Upper lobe of left lung (tissue), 4 donors: ENCODE measurements at regions not wholly inside any gene's neighbourhood (a gene's known extent, or its start where the extent isn't known, plus 50 kb on each side); places are given as distances from the start of the nearest gene placed in this dataset.

Source experiments
- EP300 ChIP-seq, 4 donors: sonication (generic); formaldehyde crosslinking; IDR thresholded peaks; one replicate each; pipeline ENCODE4 v1.5.1; 2017; ENCODE audit warnings: antibody characterized with exemption in 4 of 4, control low read depth in 2 of 4
- TF ChIP-seq, protein P1 (sequence below), 6 experiments: fragments of 450-650 bp in 4 of 6; fragments of 200-600 bp in 2 of 6; sonication (generic) in 2 of 6; IDR thresholded peaks; one replicate each; pipeline ENCODE4 v1.5.1; 2016 to 2019; ENCODE audit warnings: antibody characterized with exemption in 6 of 6

DNA sequence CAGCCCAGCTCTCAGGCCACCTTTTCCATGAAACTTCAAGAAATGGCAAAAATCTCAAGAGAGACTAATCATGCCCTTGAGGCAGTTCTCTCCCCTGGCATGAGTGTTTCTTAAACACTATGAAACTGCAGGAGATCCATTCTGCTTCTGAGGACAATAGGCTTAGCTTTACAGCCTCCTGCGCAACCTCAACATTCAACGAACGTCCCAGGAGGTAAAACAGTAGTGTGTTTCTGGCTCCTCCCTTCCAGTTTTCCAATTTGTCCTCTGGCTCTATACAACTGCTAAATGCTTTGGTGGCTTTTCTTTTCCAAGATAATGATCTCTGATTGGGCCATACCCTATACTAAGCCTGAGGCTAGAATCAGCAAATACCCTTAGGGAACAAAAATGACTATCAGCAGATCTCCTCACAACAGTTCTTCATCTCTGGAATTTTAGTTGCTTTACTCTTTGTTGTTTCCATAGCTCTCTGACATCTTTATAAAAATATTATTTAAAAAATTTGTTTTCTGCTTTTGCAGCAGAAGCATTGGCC lies 87.0 kb upstream of the FAT1 start:
- TF ChIP-seq, protein P1, sequence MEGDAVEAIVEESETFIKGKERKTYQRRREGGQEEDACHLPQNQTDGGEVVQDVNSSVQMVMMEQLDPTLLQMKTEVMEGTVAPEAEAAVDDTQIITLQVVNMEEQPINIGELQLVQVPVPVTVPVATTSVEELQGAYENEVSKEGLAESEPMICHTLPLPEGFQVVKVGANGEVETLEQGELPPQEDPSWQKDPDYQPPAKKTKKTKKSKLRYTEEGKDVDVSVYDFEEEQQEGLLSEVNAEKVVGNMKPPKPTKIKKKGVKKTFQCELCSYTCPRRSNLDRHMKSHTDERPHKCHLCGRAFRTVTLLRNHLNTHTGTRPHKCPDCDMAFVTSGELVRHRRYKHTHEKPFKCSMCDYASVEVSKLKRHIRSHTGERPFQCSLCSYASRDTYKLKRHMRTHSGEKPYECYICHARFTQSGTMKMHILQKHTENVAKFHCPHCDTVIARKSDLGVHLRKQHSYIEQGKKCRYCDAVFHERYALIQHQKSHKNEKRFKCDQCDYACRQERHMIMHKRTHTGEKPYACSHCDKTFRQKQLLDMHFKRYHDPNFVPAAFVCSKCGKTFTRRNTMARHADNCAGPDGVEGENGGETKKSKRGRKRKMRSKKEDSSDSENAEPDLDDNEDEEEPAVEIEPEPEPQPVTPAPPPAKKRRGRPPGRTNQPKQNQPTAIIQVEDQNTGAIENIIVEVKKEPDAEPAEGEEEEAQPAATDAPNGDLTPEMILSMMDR (IDR thresholded peaks at IDR 0.05) = no peak
- no peak for TF ChIP-seq EP300 (IDR thresholded peaks at IDR 0.05)
